SKM-1 treated with dmso at 0.1 percent for 144 hours (cell line): ENCODE measurements at regions not wholly inside any gene's neighbourhood (a gene's known extent, or its start where the extent isn't known, plus 50 kb on each side); places are given as distances from the start of the nearest gene placed in this dataset.
"Not testable (repeated sequence)": the region's sequence is repeated elsewhere in the genome, so short reads cannot be mapped to it uniquely, and the experiment has no call there.

ENCODE experiments used
- DNase-seq: peaks from one replicate; lab custom pipeline; 2025; ENCODE audit not compliant: unreplicated experiment; lab: John Stamatoyannopoulos, UW

DNA sequence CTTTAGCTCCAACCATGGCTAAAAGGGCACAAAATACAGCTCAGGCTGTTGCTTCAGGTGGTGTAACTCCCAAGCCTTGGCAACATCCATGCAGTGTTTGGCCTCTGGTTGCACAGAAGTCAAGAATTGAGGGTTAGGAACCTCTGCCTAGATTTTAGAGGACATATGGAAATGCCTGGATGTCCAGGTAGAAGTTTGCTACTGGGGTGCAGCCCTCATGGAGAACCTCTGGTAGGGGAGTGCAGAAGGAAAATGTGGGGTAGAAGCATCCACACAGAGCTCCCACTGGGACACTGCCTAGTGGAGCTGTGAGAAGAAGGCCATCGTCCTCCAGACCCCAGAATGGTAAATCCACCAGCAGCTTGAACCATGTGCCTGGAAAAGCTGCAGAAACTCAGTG lies 1453.8 kb upstream of the EYS start:
- DNase-seq, result no peak

DNA sequence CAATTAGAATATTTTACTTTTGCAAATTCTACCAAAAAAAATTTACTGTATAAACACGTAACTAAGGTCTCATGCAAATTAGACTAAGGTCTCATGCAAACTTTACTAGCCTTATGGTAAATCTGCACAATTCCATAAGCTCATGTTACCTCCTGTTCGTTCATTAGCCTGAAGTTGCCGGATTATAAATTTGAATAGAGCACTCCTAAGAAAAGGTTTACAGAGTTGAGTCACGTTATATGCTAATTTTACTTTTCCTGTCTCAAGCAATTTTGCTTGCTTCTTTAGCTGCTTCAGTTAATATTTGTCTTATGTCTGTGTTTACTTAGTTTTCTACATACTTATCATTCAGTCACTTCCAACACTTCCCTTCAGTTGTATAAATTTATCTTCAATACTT lies 1434.0 kb upstream of the EYS start:
- DNase-seq, result no peak

DNA sequence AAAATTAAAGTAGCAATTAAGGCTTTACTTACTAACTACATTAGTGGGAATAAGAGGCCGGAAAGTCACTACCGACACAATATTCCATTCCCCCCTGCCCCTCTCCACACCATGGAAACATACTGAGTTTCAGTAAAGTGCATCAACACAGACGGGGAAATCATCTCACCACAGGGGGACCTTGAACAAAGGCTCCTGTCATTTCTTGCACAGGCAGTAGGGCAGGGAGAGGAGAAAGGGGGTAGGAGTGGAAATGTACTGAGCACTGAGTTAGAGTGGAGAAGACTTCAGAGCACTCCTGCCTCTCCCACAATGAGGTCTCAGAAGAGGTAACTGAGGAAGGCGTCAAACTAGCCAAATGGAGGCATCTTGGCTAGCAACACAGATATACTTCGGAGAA lies 1426.9 kb upstream of the EYS start:
- no peak for DNase-seq

DNA sequence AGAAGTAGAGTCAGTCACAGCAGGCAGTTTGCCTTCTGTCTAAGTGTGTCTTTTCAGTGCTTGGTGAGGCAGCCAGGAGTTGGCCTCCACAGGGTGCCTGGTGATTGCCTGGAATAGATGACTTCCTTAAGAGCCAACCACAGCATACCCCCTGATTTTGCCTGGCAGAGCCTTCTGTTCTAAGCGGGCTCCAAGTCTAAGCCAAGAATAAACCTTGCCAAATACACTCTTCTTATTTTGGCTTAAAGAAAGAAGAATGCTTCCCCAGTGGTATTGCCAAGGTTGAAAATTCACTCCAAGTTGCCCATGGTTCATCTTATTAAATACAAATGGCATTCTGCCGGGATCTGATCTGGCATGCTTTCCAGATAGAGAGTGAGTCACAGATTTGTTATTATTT lies 1424.8 kb upstream of the EYS start:
- DNase-seq, result no peak

DNA sequence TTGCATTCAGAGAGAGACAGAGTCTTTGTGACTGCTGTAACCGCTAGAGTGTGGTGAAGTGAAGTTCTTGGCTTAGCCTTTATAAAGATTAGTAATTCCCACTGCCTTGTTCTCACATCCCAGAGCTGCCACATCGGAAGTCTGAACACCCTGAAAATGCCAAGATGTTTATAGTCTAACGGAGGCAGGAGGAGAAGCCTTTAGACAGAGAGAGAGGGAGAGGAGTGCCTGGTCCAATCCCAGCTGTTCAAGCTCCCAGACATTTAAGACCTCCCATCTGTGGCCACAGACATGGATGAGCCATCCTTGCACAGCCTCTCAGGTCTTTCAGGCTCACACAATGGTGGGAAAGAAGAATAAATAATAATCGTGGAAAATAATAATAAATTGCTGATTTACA lies 1422.8 kb upstream of the EYS start:
- DNase-seq, result no peak

DNA sequence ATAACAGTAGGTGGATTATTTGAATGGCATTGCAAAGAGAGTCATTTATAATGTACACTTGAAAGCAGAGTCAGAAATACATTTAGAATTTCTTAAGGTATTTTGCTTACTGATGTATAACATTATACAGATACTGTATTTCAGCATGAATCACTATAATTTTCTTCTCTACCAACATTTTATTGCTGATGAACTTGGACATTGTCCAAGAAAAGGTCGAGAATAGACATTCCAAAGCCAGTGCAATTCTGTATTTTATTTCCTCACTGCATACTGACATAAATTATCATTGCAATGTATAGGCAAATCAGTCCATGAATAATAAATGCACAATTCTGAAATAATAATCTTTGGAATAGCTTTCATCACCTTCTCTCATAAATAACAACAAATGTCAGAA lies 1420.0 kb upstream of the EYS start:
- no peak for DNase-seq

DNA sequence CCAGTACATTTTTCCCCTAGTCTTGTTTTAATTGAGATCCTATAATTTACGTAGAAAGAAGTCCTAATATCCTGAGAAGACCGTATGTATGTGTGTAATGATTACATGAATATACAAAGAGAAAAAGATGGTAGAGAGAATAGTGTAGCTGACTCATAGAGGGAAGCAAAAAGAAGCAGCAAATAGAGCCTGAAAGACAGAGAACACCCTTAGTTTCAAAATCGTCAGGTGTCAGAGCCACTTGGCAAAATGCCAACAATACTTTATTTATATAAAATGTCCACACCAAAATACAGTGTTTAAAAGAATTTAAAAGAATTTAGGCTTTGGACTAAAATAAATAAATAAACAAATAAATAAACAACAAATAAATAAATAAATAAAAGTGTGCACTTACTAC lies 1414.1 kb upstream of the EYS start:
- DNase-seq, result no peak

DNA sequence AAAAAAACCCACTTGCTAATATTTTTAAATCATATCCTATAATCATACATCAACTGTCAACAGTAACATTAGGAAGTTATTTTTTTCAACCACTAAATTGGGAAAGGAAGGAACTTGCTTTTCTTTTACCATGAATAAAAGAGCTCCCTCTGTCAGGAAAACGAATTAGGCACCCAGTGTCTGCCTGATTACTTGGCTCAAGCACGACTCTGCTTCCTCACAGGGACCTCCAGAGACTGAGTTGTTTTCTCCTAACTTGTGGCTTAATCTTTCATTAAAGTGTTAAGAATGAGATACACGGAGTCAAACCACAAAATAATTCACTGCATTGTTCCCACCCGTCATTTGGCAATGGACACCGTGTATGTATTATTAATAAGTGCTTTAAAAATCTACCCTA lies 1405.1 kb upstream of the EYS start:
- DNase-seq, result no peak

DNA sequence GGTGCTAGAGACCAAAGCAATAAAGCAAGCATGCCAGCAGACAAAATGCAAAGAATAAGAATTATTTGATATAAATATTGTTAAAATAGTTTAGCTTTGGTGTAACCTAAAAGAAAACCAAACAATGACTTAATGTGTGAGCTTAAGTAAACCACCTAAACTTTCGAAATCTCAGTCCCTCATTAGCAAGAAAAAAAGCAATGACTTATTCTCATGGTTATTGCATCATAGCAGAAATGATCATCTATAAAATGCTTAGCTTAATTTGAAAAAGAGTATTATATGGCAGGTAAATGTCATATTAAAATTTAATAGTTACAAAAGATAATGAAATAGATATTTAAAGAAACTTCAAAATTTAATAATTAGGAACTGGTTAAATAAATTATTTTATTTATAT lies 1395.7 kb upstream of the EYS start:
- no peak for DNase-seq

DNA sequence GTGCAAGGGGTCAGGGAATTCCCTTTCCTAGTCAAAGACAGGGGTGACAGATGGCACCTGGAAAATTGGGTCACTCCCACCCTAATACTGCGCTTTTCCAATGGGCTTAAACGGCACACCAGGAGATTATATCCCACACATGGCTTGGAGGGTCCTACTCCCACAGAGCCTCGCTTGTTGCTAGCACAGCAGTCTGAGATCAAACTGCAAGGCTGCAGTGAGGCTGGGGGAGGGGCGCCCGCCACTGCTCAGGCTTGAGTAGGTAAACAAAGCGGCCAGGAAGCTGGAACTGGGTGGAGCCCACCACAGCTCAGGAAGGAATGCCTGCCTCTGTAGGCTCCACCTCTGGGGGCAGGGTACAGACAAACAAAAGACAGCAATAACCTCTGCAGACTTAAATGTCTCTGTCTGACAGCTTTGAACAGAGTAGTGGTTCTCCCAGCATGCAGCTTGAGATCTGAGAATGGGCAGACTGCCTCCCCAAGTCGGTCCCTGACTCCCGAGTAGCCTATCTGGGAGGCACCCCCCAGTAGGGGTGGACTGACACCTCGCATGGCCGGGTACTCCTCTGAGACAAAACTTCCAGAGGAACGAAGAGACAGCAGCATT lies 1388.7 kb upstream of the EYS start:
- DNase-seq, result not testable (repeated sequence)

DNA sequence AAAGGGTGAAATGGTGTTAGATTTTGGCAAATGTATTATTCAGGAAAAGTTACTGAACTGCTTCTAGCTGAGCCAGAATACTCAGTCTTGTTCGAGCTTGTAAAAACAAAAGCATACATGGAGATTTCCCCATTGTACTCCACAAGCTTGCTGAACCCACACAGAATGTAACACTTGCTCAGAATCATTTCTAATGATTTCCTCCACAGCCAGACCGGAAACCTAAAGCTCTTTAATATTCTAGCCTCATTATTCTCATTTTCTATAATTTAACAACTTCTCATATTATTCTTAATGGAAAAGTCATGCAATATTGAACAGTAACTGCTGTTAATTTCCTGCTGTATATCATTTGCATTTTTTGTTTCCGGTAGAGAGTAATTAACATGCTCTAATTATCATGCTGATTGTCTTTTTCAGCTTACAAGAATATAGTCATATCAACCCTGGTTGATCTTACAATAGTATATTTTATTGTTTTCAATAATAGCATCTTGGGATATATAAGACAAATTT lies 1387.5 kb upstream of the EYS start:
- no peak for DNase-seq

DNA sequence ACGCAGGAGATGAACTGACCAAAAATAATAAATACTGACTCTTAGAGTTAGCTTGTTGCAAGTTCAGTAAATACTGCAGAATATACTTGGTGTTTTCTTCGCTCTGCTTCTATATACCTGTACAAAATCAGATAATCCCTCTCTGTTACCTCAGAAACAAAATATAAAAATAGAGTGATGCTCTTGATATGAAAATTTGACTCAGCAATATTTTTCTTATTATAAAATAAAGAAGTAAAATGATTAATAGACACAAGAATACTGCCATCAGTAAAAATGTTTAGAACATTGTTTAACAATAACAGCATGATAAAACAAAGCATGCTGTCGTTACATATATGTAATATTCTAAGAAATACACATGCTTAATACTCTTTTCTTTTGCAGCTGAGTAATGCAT lies 1366.9 kb upstream of the EYS start:
- DNase-seq, result no peak

DNA sequence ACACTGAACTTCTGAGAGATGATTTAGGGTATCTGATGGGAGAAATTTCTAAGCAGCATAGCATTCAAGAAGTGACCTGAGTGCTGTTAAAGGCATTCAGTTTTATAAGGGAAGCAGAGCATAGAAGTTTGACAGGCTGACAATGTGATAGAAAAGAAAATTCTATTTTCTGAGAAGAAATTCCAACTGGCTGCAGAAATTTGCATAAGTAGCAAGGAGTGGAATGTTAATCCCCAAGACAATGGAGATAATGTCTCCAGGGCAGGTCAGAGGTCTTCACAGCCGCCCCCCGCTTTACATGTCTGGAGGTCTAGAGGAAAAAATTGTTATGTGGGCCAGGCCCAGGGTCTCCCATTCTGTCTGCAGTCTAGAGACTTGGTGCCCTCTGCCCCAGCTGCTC lies 1361.8 kb upstream of the EYS start:
- DNase-seq, result no peak

DNA sequence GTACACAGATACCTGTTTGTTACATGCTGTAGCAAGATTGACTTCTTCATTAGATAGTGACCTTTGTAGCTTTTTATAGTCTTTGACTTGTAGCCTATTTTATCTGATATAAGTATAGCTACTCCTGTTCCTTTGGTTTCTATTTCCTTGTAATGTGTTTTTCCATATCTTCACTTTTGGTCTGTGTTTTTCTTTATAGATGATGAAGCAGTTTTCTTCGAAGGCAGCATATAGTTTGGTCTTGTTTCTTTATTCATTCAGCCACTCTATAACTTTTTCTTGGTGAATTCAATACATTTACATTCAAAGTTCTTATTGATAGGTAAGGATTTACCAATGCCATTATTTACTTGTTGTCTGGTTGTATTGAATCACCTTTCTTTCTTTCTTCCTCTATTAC lies 1357.3 kb upstream of the EYS start:
- no peak for DNase-seq

DNA sequence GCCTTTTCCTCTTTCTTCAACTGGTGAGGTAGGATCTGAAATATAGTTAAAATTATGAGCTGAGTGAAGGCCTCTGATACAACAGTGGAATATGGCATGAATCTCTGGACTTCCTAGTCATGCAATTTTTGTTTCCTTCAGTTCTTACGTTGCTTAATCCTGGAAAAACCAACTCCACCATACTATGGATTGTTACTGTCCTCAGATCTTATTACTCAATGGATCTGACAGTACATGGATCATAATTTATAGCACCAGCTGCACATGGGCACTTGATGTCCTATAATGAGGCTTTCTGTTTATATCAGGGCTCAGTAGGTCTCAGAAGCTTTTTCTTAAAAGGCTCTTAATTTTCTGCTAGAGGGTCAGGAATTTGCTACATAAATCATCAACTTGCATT lies 1341.0 kb upstream of the EYS start:
- DNase-seq, result no peak

DNA sequence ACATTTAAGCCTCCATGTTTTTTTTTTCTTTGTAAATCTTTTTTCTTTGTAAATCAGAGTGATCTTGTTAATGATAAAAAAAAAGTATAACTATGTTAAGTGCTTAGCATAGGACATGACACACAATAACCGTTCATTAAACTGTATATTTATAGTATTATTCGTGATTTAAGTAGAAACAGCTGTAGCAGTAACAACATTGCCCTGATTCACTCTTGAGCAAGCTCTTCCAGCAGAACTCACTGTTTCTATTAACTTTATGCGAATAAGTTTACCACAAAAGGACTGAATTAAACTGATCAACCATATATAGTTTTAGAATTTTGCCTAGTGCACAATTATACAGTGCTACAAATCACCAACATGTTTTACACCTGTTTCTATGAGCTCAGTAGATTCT lies 1338.0 kb upstream of the EYS start:
- no peak for DNase-seq

DNA sequence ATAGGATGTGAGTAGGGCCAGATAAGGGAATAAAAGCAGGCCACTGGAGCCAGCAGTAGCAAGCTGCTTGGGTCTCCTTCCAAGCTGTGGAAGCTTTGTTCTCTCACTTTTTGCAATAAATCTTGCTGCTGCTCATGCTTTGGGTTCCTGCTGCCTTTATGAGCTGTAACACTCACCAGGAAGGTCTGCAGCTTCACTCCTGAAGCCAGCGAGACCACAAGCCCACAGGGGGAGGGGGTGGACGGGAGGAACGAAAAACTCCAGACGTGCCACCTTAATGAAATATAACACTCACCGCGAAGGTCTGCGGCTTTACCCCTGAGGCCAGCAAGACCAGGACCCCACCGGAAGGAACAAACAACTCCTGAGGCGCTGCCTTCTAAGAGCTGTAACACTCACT lies 1324.4 kb upstream of the EYS start:
- no peak for DNase-seq

DNA sequence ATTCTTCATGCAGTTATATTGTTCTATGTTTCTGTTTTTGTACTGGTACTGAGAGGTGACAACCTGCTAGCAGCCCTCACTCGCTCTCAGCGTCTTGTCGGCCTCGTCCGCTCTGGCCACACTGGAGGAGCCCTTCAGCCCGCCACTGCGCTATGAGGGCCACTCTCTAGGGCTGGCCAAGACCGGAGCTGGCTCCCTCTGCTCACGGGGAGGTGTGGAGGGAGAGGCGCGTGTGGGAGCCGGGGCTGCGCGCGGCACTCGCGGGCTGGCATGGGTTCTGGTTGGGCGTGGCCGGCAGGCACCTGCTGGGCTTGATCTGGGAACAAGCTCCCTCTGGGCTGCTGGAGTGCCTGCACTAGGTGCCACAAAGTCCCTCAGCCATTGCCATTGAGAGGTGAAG lies 1323.8 kb upstream of the EYS start:
- no peak for DNase-seq

DNA sequence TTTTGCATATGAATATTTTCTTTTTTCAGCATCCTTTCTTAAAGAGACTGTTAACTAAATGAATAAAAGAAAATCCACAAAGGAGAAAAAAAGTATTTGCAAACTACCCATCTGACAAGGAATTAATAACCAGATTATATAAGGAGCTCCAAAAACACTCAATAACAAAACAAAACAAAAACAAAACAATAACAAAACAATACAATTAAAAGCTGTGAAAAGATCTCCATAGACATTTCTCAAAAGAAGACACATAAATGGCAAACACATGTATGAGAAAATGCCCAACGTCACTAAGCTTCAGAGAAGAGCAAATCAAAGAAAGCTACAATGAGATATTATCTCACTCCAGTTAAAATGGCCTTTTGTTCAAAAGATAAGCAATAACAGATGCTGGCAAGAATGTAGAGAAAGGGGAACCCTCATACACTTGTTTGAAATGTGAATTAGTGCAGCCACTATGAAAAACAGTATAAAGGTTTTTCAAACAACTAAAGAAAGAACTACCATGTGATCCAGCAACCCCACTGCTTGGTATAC lies 1310.0 kb upstream of the EYS start:
- DNase-seq, result no peak

DNA sequence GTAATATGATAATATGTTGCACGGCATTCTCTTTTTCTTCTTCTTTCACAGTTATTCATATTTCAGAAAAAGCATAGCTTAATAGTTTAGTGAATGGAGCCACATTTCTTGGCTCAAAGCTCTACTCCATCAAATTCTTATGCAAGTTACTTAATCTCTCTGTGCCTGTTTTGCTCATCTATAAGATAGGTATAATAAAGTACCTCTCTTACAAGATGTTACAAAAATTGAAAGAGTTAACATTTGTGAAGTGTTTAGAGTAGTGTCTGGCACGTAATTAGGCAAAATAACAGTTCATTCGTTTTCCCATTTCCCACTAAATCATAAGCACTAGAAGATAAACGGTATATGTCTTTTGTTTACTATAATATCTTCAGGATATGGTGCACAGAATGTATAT lies 1304.4 kb upstream of the EYS start:
- DNase-seq, result no peak

DNA sequence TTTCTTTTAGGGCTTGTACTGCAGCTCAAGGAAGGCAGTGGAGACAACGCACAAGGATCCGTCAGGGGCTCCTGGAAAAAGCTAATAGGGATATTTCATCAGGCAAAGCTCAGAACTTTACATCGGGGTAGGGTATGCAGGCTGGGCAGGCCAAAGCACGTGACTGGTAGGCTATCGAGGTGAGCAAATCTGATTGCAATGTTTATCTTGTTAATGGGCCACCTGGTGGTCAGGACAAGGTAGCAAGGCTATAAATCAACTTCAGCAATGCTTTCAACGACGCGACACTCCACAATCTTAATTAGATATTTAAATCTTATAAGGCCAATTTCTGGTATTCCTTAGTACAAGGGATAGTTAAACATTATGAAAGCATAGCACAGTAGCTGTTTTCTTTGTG lies 1302.8 kb upstream of the EYS start:
- DNase-seq, result no peak

DNA sequence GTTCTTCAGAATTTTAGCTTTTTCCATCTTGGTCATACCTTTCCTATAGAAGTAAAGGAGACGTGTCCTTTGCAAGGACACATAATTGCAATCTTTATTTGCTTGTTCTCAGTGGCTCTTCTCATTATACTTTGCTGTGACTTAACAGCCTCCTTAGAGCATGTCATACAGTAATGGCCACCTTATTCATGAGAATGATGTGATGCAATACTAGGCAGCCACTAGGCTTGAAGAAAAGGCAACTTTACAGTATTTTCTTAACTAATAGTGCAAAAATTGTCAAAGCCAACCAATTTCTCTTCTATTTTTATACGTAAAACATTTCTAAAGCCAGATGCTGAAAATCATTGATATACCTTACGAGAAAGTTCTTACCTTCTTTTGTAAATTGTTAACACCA lies 1296.8 kb upstream of the EYS start:
- DNase-seq, result no peak

DNA sequence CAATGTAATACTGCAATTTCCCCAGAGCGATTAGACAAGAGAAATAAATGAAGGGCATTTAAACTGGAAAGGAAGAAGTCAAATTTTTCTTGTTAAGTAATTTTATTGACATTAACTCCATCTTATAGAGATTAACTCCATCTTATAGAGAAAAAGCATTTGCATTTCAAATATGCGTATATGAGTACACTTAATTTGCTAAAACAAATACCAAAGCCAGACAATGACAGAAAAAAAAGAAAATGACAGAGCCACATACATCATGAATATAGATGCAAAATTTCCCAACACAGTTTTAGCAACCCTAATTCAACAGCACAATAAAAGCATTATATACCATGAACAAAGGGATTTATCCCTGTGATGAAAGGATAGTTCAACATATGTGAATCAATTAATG lies 1293.1 kb upstream of the EYS start:
- no peak for DNase-seq
